HCT116 (cell line): ENCODE measurements at regions not wholly inside any gene's neighbourhood (a gene's known extent, or its start where the extent isn't known, plus 50 kb on each side); places are given as distances from the start of the nearest gene placed in this dataset.

Experiments
- ATAC-seq: fragments of 200-7000 bp; cut with Tn5 transposase; 2 replicates; pipeline ENCODE4 v1.9.1; 2020; ENCODE audit warnings: mild to moderate bottlenecking, moderate library complexity
- BruUV-seq: library from RNA; stranded (reverse); fragments of 400-500 nt; replicated peaks from 2 replicates; lab custom pipeline; 2021; lab: Mats Ljungman, UMichigan
- CTCF ChIA-PET: fragments of 300-600 bp; sonication (Branson Sonifier 250); formaldehyde crosslinking; loops from one replicate; lab custom pipeline; 2021; ENCODE audit warnings: antibody characterized with exemption; lab: Charles Lee
- POLR2A ChIA-PET: fragments of 300-600, 350-600 bp; sonication (Branson Sonifier 250); formaldehyde crosslinking; loops from one replicate; lab custom pipeline; 2021; ENCODE audit warnings: antibody characterized with exemption; lab: Charles Lee
- RAD21 ChIA-PET, 2 experiments: fragments of 300-600 bp; sonication (Branson Sonifier 250); formaldehyde crosslinking; loops; one replicate each; lab custom pipeline; 2023; ENCODE audit warnings: low total read pairs in 2 of 2; ENCODE audit not compliant: uncharacterized antibody in 2 of 2, unreplicated experiment in 2 of 2, low non-redundant PET in 1 of 2; lab: Charles Lee
- DNase-seq: peaks from one replicate; pipeline ENCODE4 v3.0.0-alpha.2; 2010; ENCODE audit warnings: low read depth, low spot score
- H2AFZ ChIP-seq: fragments of 200-600 bp; shearing (Covaris generic), sonication (generic); 2 replicates; pipeline ENCODE4 v1.6.1; 2017; ENCODE audit warnings: low read depth, mixed run types, mixed read lengths, antibody characterized with exemption, low read length; ENCODE audit not compliant: poor library complexity, severe bottlenecking
- H3K27ac ChIP-seq: 2 replicates; pipeline ENCODE4 v1.5.1; 2012; ENCODE audit warnings: low read depth, low read length
- H3K27me3 ChIP-seq: fragments of 200-600 bp; sonication (generic); 2 replicates; pipeline ENCODE4 v1.6.1; 2016; ENCODE audit warnings: mixed run types, low read length, mixed read lengths; ENCODE audit not compliant: insufficient read depth
- H3K36me3 ChIP-seq, 2 experiments: fragments of 200-500 bp in 1 of 2; fragments of 200-600 bp in 1 of 2; sonication (Bioruptor generic) in 1 of 2; sonication (generic) in 1 of 2; 2 replicates each; pipeline versions ENCODE4 v1.5.1 to v1.6.1; 2014 to 2016; ENCODE audit warnings: low read length in 2 of 2, inconsistent platforms in 1 of 2, mixed read lengths in 1 of 2, mixed run types in 1 of 2; ENCODE audit not compliant: insufficient read depth in 2 of 2, control insufficient read depth in 1 of 2
- H3K4me1 ChIP-seq, 2 experiments: fragments of 200-600 bp in 1 of 2; sonication (generic) in 1 of 2; 2 replicates each; pipeline versions ENCODE4 v1.5.1 to v1.6.1; 2012 to 2017; ENCODE audit warnings: low read length in 2 of 2, inconsistent platforms in 1 of 2, mild to moderate bottlenecking in 1 of 2, mixed read lengths in 1 of 2, mixed run types in 1 of 2, moderate library complexity in 1 of 2; ENCODE audit not compliant: insufficient read depth in 2 of 2, control insufficient read depth in 1 of 2
- H3K4me2 ChIP-seq: fragments of 200-600 bp; sonication (generic); 2 replicates; pipeline ENCODE4 v1.6.1; 2017; ENCODE audit warnings: mixed run types, low read length, mixed read lengths
- H3K4me3 ChIP-seq, 2 experiments: fragments of 200-600 bp in 1 of 2; sonication (generic) in 1 of 2; replicated peaks in 1 of 2; 2 replicates each; pipeline ENCODE4 v1.5.1; 2011 to 2016; ENCODE audit warnings: low read length in 2 of 2, control low read depth in 1 of 2, low read depth in 1 of 2, mild to moderate bottlenecking in 1 of 2, mixed read lengths in 1 of 2, mixed run types in 1 of 2
- H3K79me2 ChIP-seq: fragments of 200-600 bp; sonication (generic); 2 replicates; pipeline ENCODE4 v1.6.1; 2017; ENCODE audit warnings: mild to moderate bottlenecking, mixed run types, low read length, moderate library complexity, mixed read lengths; ENCODE audit not compliant: insufficient read depth
- H3K9ac ChIP-seq: fragments of 200-600 bp; sonication (generic); 2 replicates; pipeline ENCODE4 v1.6.1; 2016; ENCODE audit warnings: low read length, mixed read lengths
- H3K9me2 ChIP-seq: fragments of 200-600 bp; sonication (generic), shearing (Covaris generic); 2 replicates; pipeline ENCODE4 v1.6.1; 2017; ENCODE audit warnings: mixed run types, mild to moderate bottlenecking, moderate library complexity; ENCODE audit not compliant: insufficient read depth
- H3K9me3 ChIP-seq, 2 experiments: fragments of 200-500 bp in 1 of 2; fragments of 200-600 bp in 1 of 2; sonication (Bioruptor generic) in 1 of 2; sonication (generic) in 1 of 2; 2 replicates each; pipeline ENCODE4 v1.6.1; 2014 to 2017; ENCODE audit warnings: low read length in 2 of 2, mixed read lengths in 2 of 2, inconsistent platforms in 1 of 2, low read depth in 1 of 2, mild to moderate bottlenecking in 1 of 2, mixed run types in 1 of 2, moderate library complexity in 1 of 2; ENCODE audit not compliant: control insufficient read depth in 1 of 2, insufficient read depth in 1 of 2
- H4K20me1 ChIP-seq: fragments of 200-600 bp; sonication (generic), shearing (Covaris generic); 2 replicates; pipeline ENCODE4 v1.6.1; 2017; ENCODE audit warnings: mixed run types, mild to moderate bottlenecking, moderate library complexity; ENCODE audit not compliant: insufficient read depth
- ATF3 ChIP-seq: IDR thresholded peaks from 2 replicates; pipeline ENCODE4 v1.6.1; 2012
- CBX3 ChIP-seq: IDR thresholded peaks from 2 replicates; pipeline ENCODE4 v1.6.1; 2012; ENCODE audit warnings: low read depth
- CEBPB ChIP-seq: IDR thresholded peaks from 2 replicates; pipeline ENCODE4 v1.6.1; 2012; ENCODE audit warnings: low read depth
- CTCF ChIP-seq, 3 experiments: fragments of 200-600 bp in 1 of 3; sonication (generic) in 1 of 3; IDR thresholded peaks in 2 of 3; conservative IDR thresholded peaks in 1 of 3; 2 replicates each; pipeline ENCODE4 v1.5.1; 2012 to 2017; ENCODE audit warnings: low read depth in 2 of 3, low read length in 2 of 3, antibody characterized with exemption in 1 of 3, borderline replicate concordance in 1 of 3, control low read depth in 1 of 3, mild to moderate bottlenecking in 1 of 3, mixed read lengths in 1 of 3, mixed run types in 1 of 3, moderate library complexity in 1 of 3; ENCODE audit not compliant: insufficient read depth in 1 of 3
- ELF1 ChIP-seq: IDR thresholded peaks from 2 replicates; pipeline ENCODE4 v1.6.1; 2012; ENCODE audit warnings: low read depth, borderline replicate concordance
- EZH2 ChIP-seq: fragments of 200-600 bp; sonication (generic); IDR thresholded peaks from 2 replicates; pipeline ENCODE4 v1.6.1; 2017; ENCODE audit warnings: antibody characterized with exemption, mixed run types
- EZH2phosphoT487 ChIP-seq: fragments of 200-600 bp; IDR thresholded peaks from 2 replicates; pipeline ENCODE4 v1.6.1; 2018; ENCODE audit warnings: antibody characterized with exemption, borderline replicate concordance
- FOSL1 ChIP-seq: IDR thresholded peaks from 2 replicates; pipeline ENCODE4 v1.6.1; 2012; ENCODE audit warnings: low read depth
- JUND ChIP-seq: IDR thresholded peaks from 2 replicates; pipeline ENCODE4 v1.6.1; 2012
- MAX ChIP-seq: IDR thresholded peaks from 2 replicates; pipeline ENCODE4 v1.6.1; 2012
- RAD21 ChIP-seq: IDR thresholded peaks from 2 replicates; pipeline ENCODE4 v1.6.1; 2012; ENCODE audit warnings: low read depth, mild to moderate bottlenecking
- REST ChIP-seq: IDR thresholded peaks from 2 replicates; pipeline ENCODE4 v1.6.1; 2012; ENCODE audit warnings: low read depth
- SP1 ChIP-seq: IDR thresholded peaks from 2 replicates; pipeline ENCODE4 v1.6.1; 2012; ENCODE audit warnings: low read depth
- SRF ChIP-seq: IDR thresholded peaks from 2 replicates; pipeline ENCODE4 v1.6.1; 2012; ENCODE audit warnings: low read depth
- TCF7L2 ChIP-seq: IDR thresholded peaks from 2 replicates; pipeline ENCODE4 v1.7.0; 2011; ENCODE audit warnings: borderline replicate concordance, inconsistent platforms; ENCODE audit not compliant: insufficient read depth, insufficient read length; ENCODE audit errors: extremely low read depth
- YY1 ChIP-seq: IDR thresholded peaks from 2 replicates; pipeline ENCODE4 v1.6.1; 2011; ENCODE audit warnings: low read length, low read depth, moderate library complexity, mild to moderate bottlenecking; ENCODE audit not compliant: insufficient replicate concordance; ENCODE audit errors: extremely low read depth
- ZBTB33 ChIP-seq: IDR thresholded peaks from 2 replicates; pipeline ENCODE4 v1.6.1; 2011; ENCODE audit warnings: mild to moderate bottlenecking, low read length, moderate library complexity; ENCODE audit not compliant: insufficient replicate concordance; ENCODE audit errors: extremely low read depth
- ZFX ChIP-seq: fragments of 450-650 bp; IDR thresholded peaks from 2 replicates; pipeline ENCODE4 v1.6.1; 2017
- ZNF274 ChIP-seq: fragments of 200-500 bp; sonication (Bioruptor generic); IDR thresholded peaks from 2 replicates; pipeline ENCODE4 v1.6.1; 2014; ENCODE audit warnings: mild to moderate bottlenecking, low read depth, low read length, inconsistent platforms
- intact Hi-C: fragments of 100-400 bp; cut with micrococcal nuclease; formaldehyde crosslinking; loops from 2 replicates; pipeline ENCODE4 v1.10.0; 2022

- no peaks in the 10 kb centered on the region for H3K36me3 ChIP-seq
- no peak overlapping the region for H3K27ac ChIP-seq
- no peaks in the 10 kb centered on the region for H3K79me2 ChIP-seq
- H3K27me3 ChIP-seq = no peaks in the 10 kb centered on the region
- H3K9me2 ChIP-seq = no peaks in the 10 kb centered on the region
- H3K4me1 ChIP-seq = no peaks in the 10 kb centered on the region
- no peaks in the 10 kb centered on the region; a peak in 1 of 4 replicates for H3K9me3 ChIP-seq
- ChIA-PET CTCF (interaction anchor here (1.0 kb wide), 1 partner anchor 10 kb away, joined by 8 read pairs; no protein-coding TSS in a partner anchor), RAD21 (no interaction called here)
- ATAC-seq (no peak), DNase-seq (no peak)
- no peak overlapping the region for H3K4me3 ChIP-seq
- no peaks in the 10 kb centered on the region for H4K20me1 ChIP-seq
- no peak overlapping the region for H3K9ac ChIP-seq
- TF ChIP-seq TCF7L2 (no peak), ELF1 (no peak), ZBTB33 (no peak), JUND (no peak), EZH2 (no peak), ZFX (no peak), CEBPB (no peak), REST (no peak), ZNF274 (no peak), RAD21 (no peak), SRF (no peak), CBX3 (no peak), ATF3 (no peak), MAX (no peak), FOSL1 (no peak), YY1 (no peak), EZH2phosphoT487 (no peak), SP1 (no peak), CTCF (IDR thresholded peaks at IDR 0.05 in 2 of 3, conservative IDR thresholded peaks at IDR 0.05 in 1 of 3; ENCODE audit: borderline replicate concordance in 1 of 3, insufficient read depth in 1 of 3, low read depth in 2 of 3, low read length in 2 of 3) (no peak)
- TF ChIP-seq, all 23 proteins: peak for 0
- no TSS peak for BruUV-seq
- H3K4me2 ChIP-seq = no peak overlapping the region
- H2AFZ ChIP-seq = peak overlapping the region; percentile 16
- POLR2A ChIA-PET = no interaction called here
- intact Hi-C loops = no loop called here
Measured at GRCh38 chr4:121472937-121473721, 92.3 kb upstream of the QRFPR start.
